Smooth muscle cell (in vitro differentiated cells): ENCODE measurements at regions not wholly inside any gene's neighbourhood (a gene's known extent, or its start where the extent isn't known, plus 50 kb on each side); places are given as distances from the start of the nearest gene placed in this dataset.

Experiments
- DNase-seq: peaks from one replicate; lab custom pipeline; 2025; ENCODE audit not compliant: unreplicated experiment; lab: John Stamatoyannopoulos, UW
- H2AFZ ChIP-seq: fragments of 200-600 bp; sonication (generic); 2 replicates; pipeline ENCODE4 v1.6.0; 2016; ENCODE audit warnings: antibody characterized with exemption, low read depth, mild to moderate bottlenecking
- H3F3A ChIP-seq: fragments of 200-600 bp; sonication (generic); 2 replicates; pipeline ENCODE4 v1.6.0; 2017; ENCODE audit warnings: antibody characterized with exemption, low read depth
- H3K27ac ChIP-seq: fragments of 200-600 bp; sonication (generic); 2 replicates; pipeline ENCODE4 v1.5.1; 2016; ENCODE audit warnings: low read depth, mild to moderate bottlenecking
- H3K27me3 ChIP-seq: fragments of 200-600 bp; sonication (generic); 2 replicates; pipeline ENCODE4 v1.6.1; 2016; ENCODE audit warnings: low read depth, mild to moderate bottlenecking
- H3K36me3 ChIP-seq: fragments of 200-600 bp; sonication (generic); 2 replicates; pipeline ENCODE4 v1.5.1; 2016; ENCODE audit warnings: low read depth
- H3K4me1 ChIP-seq: fragments of 200-600 bp; sonication (generic); 2 replicates; pipeline ENCODE4 v1.5.1; 2016; ENCODE audit warnings: low read depth
- H3K4me2 ChIP-seq: fragments of 200-600 bp; sonication (generic); 2 replicates; pipeline ENCODE4 v1.6.0; 2016; ENCODE audit warnings: mild to moderate bottlenecking
- H3K4me3 ChIP-seq: fragments of 200-600 bp; sonication (generic); 2 replicates; pipeline ENCODE4 v1.5.1; 2016; ENCODE audit warnings: mild to moderate bottlenecking
- H3K79me2 ChIP-seq: fragments of 200-600 bp; sonication (generic); 2 replicates; pipeline ENCODE4 v1.6.0; 2016; ENCODE audit warnings: low read depth, mild to moderate bottlenecking
- H3K9ac ChIP-seq: fragments of 200-600 bp; sonication (generic); 2 replicates; pipeline ENCODE4 v1.6.0; 2016; ENCODE audit warnings: low read depth
- H3K9me3 ChIP-seq: fragments of 200-600 bp; sonication (generic); replicated peaks from 2 replicates; pipeline ENCODE4 v1.5.1; 2016; ENCODE audit warnings: low read depth
- H4K20me1 ChIP-seq: fragments of 200-600 bp; sonication (generic); 2 replicates; pipeline ENCODE4 v1.6.0; 2016; ENCODE audit warnings: low read depth
- WGBS: methylation state at CpG from one replicate; pipeline ENCODE4 v1.1.7; 2016; ENCODE audit warnings: low lambda C conversion rate; 5-methylcytosine and 5-hydroxymethylcytosine counted together
- TF ChIP-seq, protein P1 (sequence below): fragments of 200-600 bp; sonication (generic); IDR thresholded peaks from 2 replicates; pipeline ENCODE4 v1.5.1; 2017; ENCODE audit warnings: borderline replicate concordance, mild to moderate bottlenecking, antibody characterized with exemption; ENCODE audit not compliant: insufficient read depth, poor library complexity, severe bottlenecking

DNA sequence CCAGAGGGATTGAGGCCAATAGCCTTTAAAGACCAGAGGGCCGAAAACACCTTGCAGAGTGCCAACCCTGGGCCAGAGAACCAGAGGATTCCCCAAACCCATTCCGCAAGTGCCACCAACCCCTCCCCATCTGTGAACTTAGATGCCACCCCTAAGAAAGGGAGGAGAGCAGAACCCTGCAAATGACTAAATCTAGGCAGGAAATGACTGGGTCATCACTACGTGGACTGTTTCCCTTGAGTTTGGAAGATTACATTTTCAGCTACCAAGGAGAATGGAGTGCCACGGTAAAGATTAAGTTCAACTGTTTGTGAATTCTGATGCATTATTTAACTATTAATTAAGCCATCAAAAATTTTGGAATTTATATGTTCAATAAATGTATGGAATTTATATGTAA is 142.8 kb downstream of the ENC1 start:
- DNase-seq, result no peak
- Histone ChIP-seq H3K79me2 (no peaks in the 10 kb centered on the region), H3K4me1 (peaks cover 12% of the 10 kb centered on the region), H3F3A (peaks cover 12% of the 10 kb centered on the region), H3K27me3 (no peaks in the 10 kb centered on the region), H2AFZ (no peak overlapping the region), H3K4me3 (no peak overlapping the region), H3K4me2 (no peak overlapping the region), H4K20me1 (no peaks in the 10 kb centered on the region), H3K27ac (no peak overlapping the region), H3K9me3 (no peaks in the 10 kb centered on the region), H3K9ac (no peak overlapping the region), H3K36me3 (no peaks in the 10 kb centered on the region)
- TF ChIP-seq, protein P1, sequence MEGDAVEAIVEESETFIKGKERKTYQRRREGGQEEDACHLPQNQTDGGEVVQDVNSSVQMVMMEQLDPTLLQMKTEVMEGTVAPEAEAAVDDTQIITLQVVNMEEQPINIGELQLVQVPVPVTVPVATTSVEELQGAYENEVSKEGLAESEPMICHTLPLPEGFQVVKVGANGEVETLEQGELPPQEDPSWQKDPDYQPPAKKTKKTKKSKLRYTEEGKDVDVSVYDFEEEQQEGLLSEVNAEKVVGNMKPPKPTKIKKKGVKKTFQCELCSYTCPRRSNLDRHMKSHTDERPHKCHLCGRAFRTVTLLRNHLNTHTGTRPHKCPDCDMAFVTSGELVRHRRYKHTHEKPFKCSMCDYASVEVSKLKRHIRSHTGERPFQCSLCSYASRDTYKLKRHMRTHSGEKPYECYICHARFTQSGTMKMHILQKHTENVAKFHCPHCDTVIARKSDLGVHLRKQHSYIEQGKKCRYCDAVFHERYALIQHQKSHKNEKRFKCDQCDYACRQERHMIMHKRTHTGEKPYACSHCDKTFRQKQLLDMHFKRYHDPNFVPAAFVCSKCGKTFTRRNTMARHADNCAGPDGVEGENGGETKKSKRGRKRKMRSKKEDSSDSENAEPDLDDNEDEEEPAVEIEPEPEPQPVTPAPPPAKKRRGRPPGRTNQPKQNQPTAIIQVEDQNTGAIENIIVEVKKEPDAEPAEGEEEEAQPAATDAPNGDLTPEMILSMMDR, result no peak
- WGBS, result 72% methylated on average over 4 of the region's 4 CpGs

DNA sequence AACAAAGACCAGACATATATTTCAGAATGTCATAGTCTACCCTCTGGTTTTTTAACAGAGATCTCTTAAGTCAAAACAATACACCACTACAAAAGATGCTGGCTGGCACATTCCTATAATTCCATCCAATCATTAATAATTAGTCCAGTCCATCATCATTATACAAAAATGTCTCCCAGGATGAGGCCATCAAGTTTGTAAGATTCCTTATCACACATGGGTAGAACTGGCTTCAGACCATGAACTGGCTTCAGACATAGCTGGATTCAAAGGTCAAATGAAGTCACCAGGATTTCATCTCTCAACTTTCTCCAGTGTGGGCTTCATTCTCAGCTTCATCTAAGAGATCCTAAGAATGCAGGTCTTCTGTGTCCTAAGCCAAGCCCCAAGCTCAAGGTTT is 147.1 kb downstream of the ENC1 start:
- no peaks in the 10 kb centered on the region for H3K9me3 ChIP-seq
- H3K4me2 ChIP-seq, result no peak overlapping the region
- H3K79me2 ChIP-seq, result no peaks in the 10 kb centered on the region
- no peak for DNase-seq
- no peak overlapping the region for H2AFZ ChIP-seq
- H4K20me1 ChIP-seq, result no peaks in the 10 kb centered on the region
- H3K4me1 ChIP-seq, result no peaks in the 10 kb centered on the region
- TF ChIP-seq, protein P1, result no peak
- no peak overlapping the region for H3K9ac ChIP-seq
- H3F3A ChIP-seq, result no peaks in the 10 kb centered on the region
- H3K36me3 ChIP-seq, result no peaks in the 10 kb centered on the region
- H3K27ac ChIP-seq, result no peak overlapping the region
- no peak overlapping the region for H3K4me3 ChIP-seq
- H3K27me3 ChIP-seq, result no peaks in the 10 kb centered on the region

DNA sequence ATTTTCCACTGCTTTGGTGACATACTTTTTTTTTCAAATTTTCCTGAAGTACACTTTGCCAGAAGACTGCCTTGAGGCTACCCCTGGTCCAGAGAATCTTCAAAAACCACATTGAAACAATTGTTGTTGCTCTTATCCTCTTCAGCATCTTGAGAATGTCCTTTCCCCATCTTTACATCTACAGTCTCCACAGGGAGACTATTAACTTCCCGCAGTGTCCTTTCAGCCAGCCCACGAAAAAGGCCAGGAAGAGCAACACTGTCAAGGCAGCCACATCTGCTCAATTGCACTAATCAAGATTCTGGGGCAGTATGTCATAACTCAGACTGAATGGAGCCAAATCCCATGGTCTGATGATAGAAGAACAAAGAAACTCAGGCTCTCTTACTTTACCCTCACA is 148.3 kb downstream of the ENC1 start:
- TF ChIP-seq, protein P1, result no peak
- no peaks in the 10 kb centered on the region for H3K9me3 ChIP-seq
- H3K4me1 ChIP-seq, result no peaks in the 10 kb centered on the region
- no peaks in the 10 kb centered on the region for H3K36me3 ChIP-seq
- H3K27me3 ChIP-seq, result no peaks in the 10 kb centered on the region
- H3F3A ChIP-seq, result no peaks in the 10 kb centered on the region
- 20% methylated on average over 2 of the region's 2 CpGs for WGBS
- H3K4me2 ChIP-seq, result no peak overlapping the region
- no peak for DNase-seq
- no peaks in the 10 kb centered on the region for H4K20me1 ChIP-seq
- H3K27ac ChIP-seq, result no peak overlapping the region
- H3K79me2 ChIP-seq, result no peaks in the 10 kb centered on the region
- H3K9ac ChIP-seq, result no peak overlapping the region
- H3K4me3 ChIP-seq, result no peak overlapping the region
- H2AFZ ChIP-seq, result no peak overlapping the region

DNA sequence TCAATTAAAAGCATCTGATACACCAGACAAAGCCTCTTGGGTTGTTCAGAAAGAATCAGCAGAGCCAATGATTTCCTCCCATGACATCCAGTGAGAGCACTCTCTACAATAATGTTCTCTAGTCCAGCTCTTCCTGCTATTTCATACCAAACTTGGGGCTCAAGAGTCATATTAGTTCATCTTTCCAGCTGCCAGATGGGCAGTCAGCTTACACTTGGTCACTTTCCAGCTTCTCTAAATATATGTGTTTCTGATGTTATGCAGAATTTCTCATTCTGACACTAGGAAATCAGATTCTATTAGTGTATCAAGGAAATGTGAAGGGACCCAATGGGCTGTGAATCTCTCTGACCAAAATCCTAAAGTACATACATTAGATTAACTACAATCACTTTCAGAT is 148.9 kb downstream of the ENC1 start:
- Histone ChIP-seq H3K27me3 (no peaks in the 10 kb centered on the region), H3K9me3 (no peaks in the 10 kb centered on the region), H3K4me2 (no peak overlapping the region), H3K4me1 (no peaks in the 10 kb centered on the region), H3K27ac (no peak overlapping the region), H2AFZ (no peak overlapping the region), H3K36me3 (no peaks in the 10 kb centered on the region), H3K79me2 (no peaks in the 10 kb centered on the region), H3F3A (no peaks in the 10 kb centered on the region), H4K20me1 (no peaks in the 10 kb centered on the region), H3K4me3 (no peak overlapping the region), H3K9ac (no peak overlapping the region)
- DNase-seq, result no peak
- TF ChIP-seq, protein P1, result no peak
